ENCODE measurements at regions not wholly inside any gene's neighbourhood (a gene's known extent, or its start where the extent isn't known, plus 50 kb on each side); places are given as distances from the start of the nearest gene placed in this dataset.

- TF ChIP-seq CTCF (IDR thresholded peaks at IDR 0.05 in 8 of 11, conservative IDR thresholded peaks at IDR 0.05 in 3 of 11) = no peak
- TF ChIP-seq POLR2AphosphoS5 (IDR thresholded peaks at IDR 0.05) = no peak
- no peak for TF ChIP-seq POLR2A (IDR thresholded peaks at IDR 0.05)
Measured at GRCh38 chr1:30535595-30536325, 187.6 kb downstream of the MATN1 start.

All from spleen (tissue), 7 donors.